RWPE2 (cell line): ENCODE measurements at regions not wholly inside any gene's neighbourhood (a gene's known extent, or its start where the extent isn't known, plus 50 kb on each side); places are given as distances from the start of the nearest gene placed in this dataset.

Experiments
- ATAC-seq: fragments of 200-7000 bp; cut with Tn5 transposase; 3 replicates; pipeline ENCODE4 v1.9.1; 2021; ENCODE audit warnings: low read depth
- DNase-seq: peaks from one replicate; pipeline ENCODE4 v3.0.0-alpha.2; 2020; ENCODE audit warnings: low spot score
- H3K27ac ChIP-seq: fragments of 450-650 bp; 2 replicates; pipeline ENCODE4 v1.5.1; 2017; ENCODE audit warnings: mild to moderate bottlenecking; ENCODE audit not compliant: poor library complexity, severe bottlenecking
- H3K27me3 ChIP-seq: fragments of 250-450 bp; sonication (Bioruptor Pico); 2 replicates; pipeline ENCODE4 v1.5.1; 2021; ENCODE audit warnings: mild to moderate bottlenecking, moderate library complexity; ENCODE audit not compliant: insufficient read depth, poor library complexity, severe bottlenecking
- H3K36me3 ChIP-seq: fragments of 250-450 bp; sonication (Bioruptor Pico); 2 replicates; pipeline ENCODE4 v1.5.1; 2020; ENCODE audit warnings: low read depth, mild to moderate bottlenecking, moderate library complexity
- H3K4me1 ChIP-seq: fragments of 250-450 bp; sonication (Bioruptor Pico); 2 replicates; pipeline ENCODE4 v1.5.1; 2021; ENCODE audit warnings: mild to moderate bottlenecking, moderate library complexity; ENCODE audit not compliant: insufficient read depth, poor library complexity, severe bottlenecking
- H3K4me3 ChIP-seq: fragments of 250-450 bp; sonication (Bioruptor Pico); 2 replicates; pipeline ENCODE4 v1.5.1; 2021; ENCODE audit warnings: mild to moderate bottlenecking, moderate library complexity; ENCODE audit not compliant: severe bottlenecking
- H3K9me3 ChIP-seq: fragments of 250-450 bp; sonication (Bioruptor Pico); 2 replicates; pipeline ENCODE4 v1.5.1; 2021; ENCODE audit warnings: mild to moderate bottlenecking, moderate library complexity; ENCODE audit not compliant: severe bottlenecking
- CTCF ChIP-seq: fragments of 450-650 bp; IDR thresholded peaks from one replicate; pipeline ENCODE4 v1.5.1; 2017; ENCODE audit warnings: mild to moderate bottlenecking, moderate library complexity; ENCODE audit not compliant: poor library complexity, severe bottlenecking

GRCh38 chr4:31204874-31205273 is 484.7 kb downstream of the PCDH7 start:
- Histone ChIP-seq H3K9me3 (no peaks in the 10 kb centered on the region), H3K27ac (no peak overlapping the region), H3K4me3 (no peak overlapping the region), H3K36me3 (no peaks in the 10 kb centered on the region), H3K4me1 (no peaks in the 10 kb centered on the region), H3K27me3 (no peaks in the 10 kb centered on the region)
- no peak for ATAC-seq
- DNase-seq = no peak
- no peak for TF ChIP-seq CTCF

- H3K4me3 ChIP-seq = no peak overlapping the region
- H3K27ac ChIP-seq = no peak overlapping the region
- H3K4me1 ChIP-seq = no peaks in the 10 kb centered on the region
- ATAC-seq (no peak), DNase-seq (no peak)
- no peaks in the 10 kb centered on the region for H3K36me3 ChIP-seq
- no peaks in the 10 kb centered on the region for H3K27me3 ChIP-seq
- H3K9me3 ChIP-seq = no peaks in the 10 kb centered on the region
- no peak for TF ChIP-seq CTCF
Measured at GRCh38 chr4:31220921-31221320, 500.8 kb downstream of the PCDH7 start.

- Histone ChIP-seq H3K9me3 (no peaks in the 10 kb centered on the region), H3K4me3 (no peak overlapping the region), H3K27ac (no peak overlapping the region), H3K27me3 (no peaks in the 10 kb centered on the region), H3K4me1 (no peaks in the 10 kb centered on the region), H3K36me3 (no peaks in the 10 kb centered on the region)
- ATAC-seq (no peak), DNase-seq (no peak)
- no peak for TF ChIP-seq CTCF
Measured at GRCh38 chr4:31228068-31228467, 507.9 kb downstream of the PCDH7 start.

- no peak overlapping the region for H3K27ac ChIP-seq
- no peaks in the 10 kb centered on the region for H3K9me3 ChIP-seq
- H3K4me1 ChIP-seq = no peaks in the 10 kb centered on the region
- no peaks in the 10 kb centered on the region for H3K27me3 ChIP-seq
- DNase-seq (no peak), ATAC-seq (no peak)
- no peak overlapping the region for H3K4me3 ChIP-seq
- no peak for TF ChIP-seq CTCF
- H3K36me3 ChIP-seq = no peaks in the 10 kb centered on the region
Measured at GRCh38 chr4:31230594-31230993, 510.4 kb downstream of the PCDH7 start.

GRCh38 chr4:31234494-31234893 is 514.3 kb downstream of the PCDH7 start:
- no peak overlapping the region for H3K27ac ChIP-seq
- no peaks in the 10 kb centered on the region for H3K27me3 ChIP-seq
- H3K36me3 ChIP-seq = no peaks in the 10 kb centered on the region
- H3K9me3 ChIP-seq = no peaks in the 10 kb centered on the region
- DNase-seq (no peak), ATAC-seq (no peak)
- no peak overlapping the region for H3K4me3 ChIP-seq
- no peaks in the 10 kb centered on the region for H3K4me1 ChIP-seq
- no peak for TF ChIP-seq CTCF
